ENCODE measurements at regions not wholly inside any gene's neighbourhood (a gene's known extent, or its start where the extent isn't known, plus 50 kb on each side); places are given as distances from the start of the nearest gene placed in this dataset.

DNA sequence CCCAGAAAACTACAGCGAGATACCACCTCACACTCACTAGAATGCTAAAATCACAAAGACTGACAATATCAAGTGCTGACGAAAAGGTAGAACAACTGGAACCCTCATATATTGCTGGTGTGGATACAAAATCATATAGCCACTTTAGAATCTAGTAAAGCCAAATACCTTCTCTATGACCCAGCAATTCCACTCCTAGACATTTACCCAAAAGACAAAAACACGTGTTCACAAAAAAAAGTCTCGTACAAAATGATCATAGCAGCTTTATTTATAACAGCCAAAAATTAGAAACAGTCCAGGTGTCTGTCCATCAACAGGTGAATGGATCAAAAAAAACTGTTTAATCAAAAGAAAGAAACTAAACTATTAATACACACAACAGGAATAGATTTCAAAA, 126.6 kb downstream of the ZFP36L2 start:
- Mint-ChIP-seq H3K27me3 (no peaks in the 10 kb centered on the region), H3K36me3 (peaks cover 36% of the 10 kb centered on the region), H3K4me1 (ENCODE audit: low read depth) (peaks cover 9% of the 10 kb centered on the region), H3K9me3 (ENCODE audit: low read depth) (no peaks in the 10 kb centered on the region), H3K4me3 (no peak overlapping the region), H3K27ac (no peak overlapping the region)

DNA sequence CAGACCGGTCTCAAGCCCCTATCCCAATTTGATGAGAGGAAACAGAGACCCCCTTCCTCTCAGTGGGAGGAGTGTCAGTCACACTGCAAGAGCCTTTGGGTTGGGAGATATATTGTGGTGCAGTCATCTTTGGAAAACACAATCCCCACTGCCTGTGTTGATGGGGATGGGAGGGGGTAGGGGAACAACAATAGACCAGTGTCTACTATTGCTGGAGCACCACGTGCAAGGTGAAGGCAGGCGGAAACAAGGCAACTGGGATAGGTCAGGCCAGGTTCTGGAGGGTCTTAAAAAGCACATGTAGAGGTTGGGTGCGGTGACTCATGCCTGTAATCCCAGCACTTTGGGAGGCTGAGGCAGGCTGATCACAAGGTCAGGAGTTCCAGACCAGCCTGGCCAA, 127.9 kb downstream of the ZFP36L2 start:
- Mint-ChIP-seq H3K36me3 (peaks cover 36% of the 10 kb centered on the region), H3K4me3 (no peak overlapping the region), H3K27ac (no peak overlapping the region), H3K4me1 (ENCODE audit: low read depth) (peaks cover 7% of the 10 kb centered on the region), H3K9me3 (ENCODE audit: low read depth) (no peaks in the 10 kb centered on the region), H3K27me3 (no peaks in the 10 kb centered on the region)

DNA sequence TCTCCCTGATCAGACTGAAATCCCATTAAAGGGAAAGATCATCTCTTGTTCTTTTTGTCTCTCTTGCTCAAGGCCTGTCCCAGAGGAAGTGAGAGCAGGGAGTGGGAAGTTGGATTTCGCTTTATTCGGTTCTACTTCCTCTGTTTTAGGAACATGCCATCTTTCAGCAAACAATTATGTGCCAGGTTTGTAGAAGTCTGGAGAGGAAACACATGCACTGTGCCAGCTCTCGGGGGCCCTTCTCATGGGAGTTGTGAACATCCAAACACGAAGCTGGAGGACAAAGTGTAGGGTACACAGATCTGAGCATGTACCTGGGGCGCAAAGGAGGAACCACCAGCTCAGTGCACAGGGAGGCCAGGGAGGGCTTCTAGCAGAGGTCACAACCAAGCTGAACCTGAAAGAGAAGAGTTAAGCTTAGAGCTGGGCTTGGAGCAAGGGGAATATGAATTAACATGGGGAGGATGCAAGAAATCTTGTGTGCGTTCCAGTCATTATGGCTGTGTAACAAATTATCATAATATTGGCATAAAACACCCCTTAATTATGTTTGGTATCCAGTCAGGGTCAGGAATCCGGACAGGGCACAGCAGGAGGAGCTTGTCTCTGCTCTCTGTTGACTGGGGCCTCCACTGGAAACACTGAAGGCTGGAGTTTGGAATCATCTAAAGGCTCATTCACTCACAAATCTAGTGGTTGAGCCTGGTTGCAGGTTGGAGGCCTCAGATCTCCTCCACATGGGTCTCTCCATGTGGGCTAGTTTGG, 128.6 kb downstream of the ZFP36L2 start:
- Mint-ChIP-seq H3K9me3 (ENCODE audit: low read depth) (no peaks in the 10 kb centered on the region), H3K36me3 (peaks cover 36% of the 10 kb centered on the region), H3K4me1 (ENCODE audit: low read depth) (peaks cover 7% of the 10 kb centered on the region), H3K4me3 (no peak overlapping the region), H3K27ac (no peak overlapping the region), H3K27me3 (no peaks in the 10 kb centered on the region)

DNA sequence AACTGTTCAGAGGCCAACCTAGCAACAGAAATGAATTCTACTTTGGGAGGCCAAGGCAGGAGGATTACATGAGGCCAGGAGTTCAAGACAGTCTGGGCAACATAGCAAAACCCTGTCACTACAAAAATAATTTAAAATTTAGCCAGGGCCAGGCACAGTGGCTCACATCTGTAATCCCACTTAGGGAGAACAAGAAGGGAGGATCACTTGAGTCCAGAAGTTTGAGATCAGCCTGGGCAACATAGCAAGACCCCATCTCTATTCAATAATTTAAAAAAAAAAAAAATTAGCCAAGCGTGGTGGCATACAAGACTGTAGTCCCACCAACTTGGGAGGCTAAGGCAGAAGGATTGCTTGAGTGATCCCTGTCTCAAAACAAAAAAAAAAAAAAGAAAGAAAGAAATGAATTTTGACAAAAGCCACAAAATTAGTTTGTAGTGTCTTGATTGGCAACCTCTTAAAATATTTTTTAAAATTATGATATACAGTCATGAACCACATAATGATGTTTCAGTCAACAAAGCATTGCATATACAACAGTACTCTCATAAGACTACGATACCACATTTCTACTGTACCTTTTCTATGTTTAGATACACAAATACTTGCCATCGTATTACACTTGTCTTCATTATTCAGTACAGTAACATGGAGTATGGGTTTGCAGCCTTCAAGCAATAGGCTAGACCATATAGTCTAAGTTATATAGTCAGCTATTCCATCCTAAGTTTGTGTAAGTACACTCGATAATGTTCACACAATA, 130.7 kb downstream of the ZFP36L2 start:
- Mint-ChIP-seq H3K27ac (no peak overlapping the region), H3K36me3 (peaks cover 44% of the 10 kb centered on the region), H3K9me3 (ENCODE audit: low read depth) (no peaks in the 10 kb centered on the region), H3K4me3 (no peak overlapping the region), H3K4me1 (ENCODE audit: low read depth) (peaks cover 5% of the 10 kb centered on the region), H3K27me3 (no peaks in the 10 kb centered on the region)

DNA sequence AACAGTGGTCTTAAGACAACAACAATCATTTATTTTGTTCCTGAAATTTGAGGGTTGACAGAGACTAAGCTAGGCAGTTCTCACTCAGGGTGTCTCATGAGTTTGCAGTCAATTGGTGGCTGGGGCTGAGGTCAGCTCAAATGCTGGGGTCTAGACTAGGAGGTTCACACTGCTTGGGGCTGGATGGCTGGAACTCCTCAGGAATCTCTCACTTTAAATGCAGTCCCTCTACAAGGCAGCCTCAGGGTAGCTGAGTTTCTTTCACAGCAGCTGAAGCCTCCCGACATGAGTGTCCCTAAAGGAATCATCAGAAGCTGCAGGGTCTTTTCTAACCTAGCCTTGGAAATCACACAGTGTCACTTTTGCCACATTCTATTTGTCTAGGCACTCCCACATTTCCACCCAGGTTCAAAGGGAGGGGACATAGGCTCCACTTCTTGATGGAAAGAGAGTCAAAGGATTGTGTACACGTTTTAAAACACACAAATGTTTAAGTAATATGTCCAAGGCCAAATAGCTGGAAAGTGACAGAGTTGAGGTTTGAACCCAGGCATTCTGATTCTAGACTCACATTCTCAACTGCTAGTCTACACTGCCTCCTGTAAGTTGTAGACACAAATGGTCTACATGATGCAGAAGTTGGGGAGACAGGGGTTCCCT, 133.8 kb downstream of the ZFP36L2 start:
- Mint-ChIP-seq H3K36me3 (peaks cover 36% of the 10 kb centered on the region), H3K27ac (no peak overlapping the region), H3K4me3 (no peak overlapping the region), H3K9me3 (ENCODE audit: low read depth) (no peaks in the 10 kb centered on the region), H3K27me3 (no peaks in the 10 kb centered on the region), H3K4me1 (ENCODE audit: low read depth) (peaks cover 3% of the 10 kb centered on the region)

DNA sequence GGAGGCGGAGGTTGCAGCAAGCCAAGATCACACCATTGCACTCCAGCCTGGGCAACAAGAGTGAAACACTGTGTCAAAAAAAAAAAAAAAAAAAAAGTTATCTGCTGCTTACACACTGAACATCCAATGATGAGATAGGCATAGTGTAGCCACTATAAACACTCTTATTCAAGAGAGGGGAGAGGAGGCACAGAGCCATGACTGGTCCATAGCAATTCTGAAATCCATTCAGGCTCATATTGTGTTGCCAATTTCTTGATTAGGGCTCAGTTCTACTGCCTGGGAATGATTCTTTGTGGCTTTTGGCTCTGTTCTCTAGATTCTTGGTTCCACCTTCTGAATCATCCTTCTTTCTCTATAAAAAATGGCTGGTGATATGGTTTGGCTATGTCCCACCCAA, 136.1 kb downstream of the ZFP36L2 start:
- Mint-ChIP-seq H3K4me1 (ENCODE audit: low read depth) (peaks cover 14% of the 10 kb centered on the region), H3K4me3 (no peak overlapping the region), H3K27ac (no peak overlapping the region), H3K9me3 (ENCODE audit: low read depth) (no peaks in the 10 kb centered on the region), H3K36me3 (peaks cover 26% of the 10 kb centered on the region), H3K27me3 (no peaks in the 10 kb centered on the region)

DNA sequence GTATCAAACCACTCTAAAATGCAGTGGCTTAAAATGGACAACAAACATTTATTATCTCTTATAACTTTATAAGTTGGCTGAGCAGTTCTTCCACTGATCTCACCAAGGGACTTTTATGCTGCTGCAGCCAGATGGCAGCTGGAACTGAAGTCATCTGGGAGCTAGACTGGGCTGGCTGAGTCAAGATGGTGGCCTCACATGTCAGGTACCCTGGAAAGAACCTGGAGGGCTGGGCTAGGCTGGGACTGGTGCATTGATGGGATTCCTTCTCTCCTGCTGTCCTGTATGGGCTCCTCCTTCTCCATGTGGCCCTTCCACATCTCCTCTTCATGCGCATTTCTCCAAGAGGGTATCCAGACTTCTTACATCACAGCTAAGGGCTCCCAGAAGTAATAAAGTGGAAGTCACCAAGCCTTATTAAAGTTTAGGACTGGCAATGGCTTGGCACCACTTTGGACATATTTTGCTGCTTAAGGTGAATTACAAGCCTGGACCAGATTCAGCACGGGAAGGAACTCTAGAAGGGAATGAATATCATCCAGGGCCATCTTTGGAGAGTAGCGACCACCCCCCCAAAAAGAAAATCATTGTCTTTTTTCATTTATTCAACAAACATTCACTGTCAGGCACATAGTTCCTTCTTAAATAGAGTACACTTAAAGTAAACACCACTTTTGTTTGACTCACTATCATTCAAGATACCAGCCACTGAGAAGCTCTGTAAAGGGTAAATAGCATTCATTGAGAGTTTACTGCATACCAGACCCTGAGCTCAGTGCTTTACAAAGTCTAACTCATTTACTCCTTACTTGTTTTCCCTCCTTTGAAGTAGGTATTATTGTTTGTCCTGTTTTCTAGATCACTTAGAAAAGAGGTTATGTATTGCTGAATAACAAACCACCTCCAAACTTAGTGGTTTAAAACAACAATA, 138.0 kb downstream of the ZFP36L2 start:
- Mint-ChIP-seq H3K27ac (no peak overlapping the region), H3K4me3 (no peak overlapping the region), H3K9me3 (ENCODE audit: low read depth) (no peaks in the 10 kb centered on the region), H3K27me3 (no peaks in the 10 kb centered on the region), H3K4me1 (ENCODE audit: low read depth) (peaks cover 24% of the 10 kb centered on the region), H3K36me3 (peaks cover 18% of the 10 kb centered on the region)

DNA sequence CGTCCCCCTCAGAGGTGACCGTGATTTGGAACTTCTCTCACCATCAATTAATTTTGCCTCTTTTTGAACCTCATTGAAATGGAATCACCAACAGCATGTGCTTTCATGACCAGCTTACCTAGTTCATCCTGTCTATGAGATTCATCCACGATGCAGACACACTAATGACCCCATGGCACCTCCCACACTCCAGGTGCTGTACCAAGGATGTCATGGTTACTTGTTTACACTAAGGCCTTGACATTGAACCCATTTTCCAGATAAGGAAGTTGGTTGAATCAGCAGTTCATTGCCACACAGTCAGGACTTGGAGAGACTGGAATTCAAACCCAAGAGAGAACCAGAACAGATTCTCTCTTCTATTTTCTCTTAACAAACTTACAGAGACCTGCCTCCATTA, 139.0 kb downstream of the ZFP36L2 start:
- Mint-ChIP-seq H3K4me3 (no peak overlapping the region), H3K4me1 (ENCODE audit: low read depth) (peaks cover 27% of the 10 kb centered on the region), H3K36me3 (peaks cover 15% of the 10 kb centered on the region), H3K27me3 (no peaks in the 10 kb centered on the region), H3K9me3 (ENCODE audit: low read depth) (no peaks in the 10 kb centered on the region), H3K27ac (peak overlapping the region; percentile 1)

DNA sequence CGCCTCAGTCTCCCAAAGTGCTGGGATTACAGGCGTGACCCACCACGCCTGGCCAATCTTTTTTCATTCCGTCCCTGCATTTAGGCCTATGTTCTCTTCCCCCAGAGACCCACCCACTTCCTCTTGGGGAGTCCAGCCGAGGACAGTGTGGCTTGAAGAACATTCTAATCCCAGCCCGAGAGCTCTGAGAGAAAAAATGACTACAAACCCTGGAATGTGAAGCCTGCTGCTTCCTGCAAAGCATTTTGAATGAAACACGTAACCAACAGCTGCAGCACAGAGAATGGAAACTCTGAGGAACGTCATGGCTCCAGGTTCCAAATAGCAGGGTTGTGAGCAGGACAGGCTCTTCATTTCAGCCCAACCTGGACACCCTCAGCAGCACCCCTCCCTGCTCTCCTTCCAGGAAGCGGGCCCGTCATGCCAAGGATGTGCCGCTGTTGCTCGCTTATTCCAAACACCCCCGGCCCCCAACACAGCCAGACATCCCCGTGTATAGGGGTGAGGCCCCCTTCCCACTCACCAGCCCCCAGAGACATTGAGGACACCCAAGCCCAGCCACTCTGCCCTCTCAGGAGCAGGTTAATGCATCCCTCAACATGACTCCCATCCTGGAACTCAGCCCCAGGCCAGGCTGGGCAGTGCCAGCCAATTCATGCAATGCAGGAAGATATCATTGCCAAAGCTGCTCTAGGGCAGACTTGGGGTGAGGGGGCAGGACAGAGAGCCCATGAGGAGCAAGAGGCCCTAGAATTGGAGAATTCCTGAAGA, 139.8 kb downstream of the ZFP36L2 start:
- H3K27me3 Mint-ChIP-seq = no peaks in the 10 kb centered on the region
- H3K36me3 Mint-ChIP-seq = peaks cover 11% of the 10 kb centered on the region
- H3K4me1 Mint-ChIP-seq (ENCODE audit: low read depth) = peaks cover 31% of the 10 kb centered on the region
- H3K4me3 Mint-ChIP-seq = no peak overlapping the region
- no peaks in the 10 kb centered on the region for H3K9me3 Mint-ChIP-seq (ENCODE audit: low read depth)
- no peak overlapping the region for H3K27ac Mint-ChIP-seq

DNA sequence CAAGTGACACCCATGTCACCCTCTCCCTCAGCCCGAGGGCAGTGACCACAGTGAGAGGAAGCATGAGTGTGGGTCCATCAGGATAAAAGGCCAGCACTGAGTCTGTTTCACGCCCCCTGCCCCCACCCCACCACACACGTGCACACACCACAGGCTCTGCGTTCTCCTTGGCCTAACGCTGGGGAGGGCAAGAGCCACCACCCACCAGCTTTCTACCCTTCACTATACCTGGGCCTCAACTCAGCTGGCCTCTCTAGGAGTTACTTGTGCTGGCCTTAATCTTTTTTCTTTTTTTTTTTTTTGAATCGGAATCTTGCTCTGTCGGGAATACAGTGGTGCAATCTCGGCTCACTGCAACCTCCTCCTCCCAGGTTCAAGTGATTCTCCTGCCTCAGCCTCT, 140.5 kb downstream of the ZFP36L2 start:
- Mint-ChIP-seq H3K4me3 (no peak overlapping the region), H3K27ac (peak overlapping the region; percentile 30), H3K27me3 (no peaks in the 10 kb centered on the region), H3K4me1 (ENCODE audit: low read depth) (peaks cover 34% of the 10 kb centered on the region), H3K36me3 (peaks cover 10% of the 10 kb centered on the region), H3K9me3 (ENCODE audit: low read depth) (no peaks in the 10 kb centered on the region)

DNA sequence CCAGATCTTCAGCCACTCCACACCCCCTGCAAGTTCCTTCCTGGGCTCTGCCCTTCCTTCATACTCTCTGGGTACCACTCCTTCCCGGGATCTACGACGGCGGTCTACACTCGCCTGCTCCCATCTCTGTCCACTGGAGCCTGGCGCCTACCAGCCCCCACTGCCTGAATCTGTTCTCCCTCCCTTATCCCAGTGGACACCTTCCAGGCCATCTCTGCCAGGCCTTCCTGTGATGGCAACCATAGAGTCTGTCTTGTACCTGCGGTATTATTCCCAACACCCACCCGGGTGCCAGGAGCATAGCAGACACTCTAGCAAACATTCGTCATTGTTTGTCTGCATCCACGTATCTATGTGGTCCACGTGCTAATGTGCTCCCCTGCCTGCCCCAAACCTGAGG, 140.9 kb downstream of the ZFP36L2 start:
- peak overlapping the region; percentile 30 for H3K27ac Mint-ChIP-seq
- no peaks in the 10 kb centered on the region for H3K9me3 Mint-ChIP-seq (ENCODE audit: low read depth)
- no peaks in the 10 kb centered on the region for H3K27me3 Mint-ChIP-seq
- peaks cover 5% of the 10 kb centered on the region for H3K36me3 Mint-ChIP-seq
- H3K4me1 Mint-ChIP-seq (ENCODE audit: low read depth) = peaks cover 34% of the 10 kb centered on the region
- H3K4me3 Mint-ChIP-seq = no peak overlapping the region

DNA sequence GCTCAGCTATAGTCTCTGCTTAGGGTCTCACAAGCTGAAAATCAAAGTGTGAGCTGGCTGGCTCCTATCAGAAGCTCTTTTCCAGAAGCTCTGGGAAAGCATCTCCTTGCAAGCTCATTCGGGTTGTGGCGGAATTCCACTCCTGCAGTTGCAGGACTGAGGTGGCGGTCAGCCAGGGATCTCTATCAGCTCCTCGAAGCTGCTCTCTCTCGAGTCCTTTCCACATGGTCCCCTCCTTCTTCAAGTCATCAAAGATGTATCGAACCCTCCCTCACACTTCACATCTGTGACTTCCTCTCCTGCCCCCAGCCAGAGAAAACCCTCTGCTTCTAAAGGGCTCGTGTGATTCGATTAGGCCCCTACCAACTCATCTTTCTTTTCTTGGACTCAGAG, 141.7 kb downstream of the ZFP36L2 start:
- peak overlapping the region; percentile 28 for H3K27ac Mint-ChIP-seq

DNA sequence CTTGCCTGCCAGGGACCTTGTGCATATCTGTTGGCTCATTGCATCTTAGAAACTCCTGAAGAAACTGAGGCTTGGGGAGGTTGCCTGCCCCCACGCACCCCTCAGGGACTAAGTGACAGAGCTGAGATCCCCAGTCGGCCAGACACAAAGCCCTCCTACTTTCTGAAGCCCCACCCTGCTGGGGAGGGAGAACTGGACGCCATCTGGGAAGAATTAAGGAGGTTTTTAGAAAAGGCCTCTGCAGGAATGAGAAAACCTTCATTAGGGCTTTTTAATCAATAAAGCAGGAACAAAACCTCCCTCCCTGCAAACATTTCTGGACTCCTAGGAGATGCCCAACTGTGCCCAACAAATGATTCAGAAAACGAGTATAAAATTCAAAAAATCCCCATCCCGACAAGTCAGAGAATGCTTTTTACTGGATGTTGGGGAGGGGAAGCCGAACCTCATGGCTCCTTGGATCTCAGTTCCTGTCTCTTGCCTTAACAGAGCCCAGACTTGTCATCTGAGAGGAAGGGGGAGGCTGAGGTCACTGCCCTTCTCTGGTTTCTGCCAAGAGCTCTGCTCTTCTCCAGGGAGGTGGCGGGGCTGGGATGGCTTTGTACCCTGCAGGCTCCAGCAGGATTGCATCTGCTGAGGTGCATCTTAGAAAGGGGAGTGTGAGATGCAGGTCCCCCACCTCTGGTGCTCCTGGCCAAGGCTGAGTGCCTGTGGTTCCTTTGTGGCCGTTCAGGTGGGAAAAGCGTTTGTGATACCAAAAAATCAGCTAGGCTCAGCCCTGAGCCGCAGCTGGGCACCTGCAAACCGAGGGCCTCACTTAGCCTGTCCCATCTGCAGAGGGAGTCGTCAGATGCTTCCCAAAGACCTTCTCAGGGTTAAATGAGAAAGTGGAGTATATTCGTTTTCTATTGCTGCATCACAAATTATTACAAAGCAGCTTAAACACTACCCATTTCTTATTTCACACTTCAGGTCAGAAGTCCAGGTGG, 142.4 kb downstream of the ZFP36L2 start:
- Mint-ChIP-seq H3K9me3 (ENCODE audit: low read depth) (no peaks in the 10 kb centered on the region), H3K27ac (no peak overlapping the region), H3K36me3 (peaks cover 3% of the 10 kb centered on the region), H3K4me1 (ENCODE audit: low read depth) (peaks cover 41% of the 10 kb centered on the region), H3K4me3 (no peak overlapping the region), H3K27me3 (no peaks in the 10 kb centered on the region)

More for the DNA sequence above, 141.7 kb downstream of the ZFP36L2 start:
- Mint-ChIP-seq H3K4me1 (ENCODE audit: low read depth) (peaks cover 40% of the 10 kb centered on the region), H3K36me3 (peaks cover 4% of the 10 kb centered on the region), H3K27me3 (no peaks in the 10 kb centered on the region), H3K4me3 (no peak overlapping the region), H3K9me3 (ENCODE audit: low read depth) (no peaks in the 10 kb centered on the region)

Data from activated naive CD8-positive, alpha-beta T cell (primary cell).